Right cardiac atrium (tissue), 5 donors: ENCODE measurements at regions not wholly inside any gene's neighbourhood (a gene's known extent, or its start where the extent isn't known, plus 50 kb on each side); places are given as distances from the start of the nearest gene placed in this dataset.

Experiments
- ATAC-seq, 2 donors: fragments of 200-7000 bp; cut with Tn5 transposase; one replicate each; pipeline versions ENCODE4 v1.8.0 to v1.9.1; 2020; ENCODE audit warnings: moderate library complexity in 2 of 2, mild to moderate bottlenecking in 1 of 2
- DNase-seq, 3 donors: peaks; one replicate each; pipeline ENCODE4 v3.0.0-alpha.2; 2020
- H3K27ac ChIP-seq: one replicate; pipeline ENCODE4 v1.5.1; 2013; ENCODE audit warnings: mild to moderate bottlenecking, low read length, control low read depth, moderate library complexity
- H3K27me3 ChIP-seq: one replicate; pipeline ENCODE4 v1.6.1; 2013; ENCODE audit not compliant: control insufficient read depth, insufficient read depth
- H3K4me1 ChIP-seq: one replicate; pipeline ENCODE4 v1.6.1; 2013; ENCODE audit warnings: low read length; ENCODE audit not compliant: control insufficient read depth, insufficient read depth
- H3K4me3 ChIP-seq: one replicate; pipeline ENCODE4 v1.5.1; 2013; ENCODE audit warnings: low read length, control low read depth
- H3K9me3 ChIP-seq: one replicate; pipeline ENCODE4 v1.6.1; 2013; ENCODE audit warnings: low read length; ENCODE audit not compliant: control insufficient read depth
- WGBS: extraction: QIAGEN DNeasy Blood & Tissue Kit; methylation state at CpG from one replicate; pipeline ENCODE4 v1.1.7; 2013; 5-methylcytosine and 5-hydroxymethylcytosine counted together
- intact Hi-C, 4 donors: fragments of 100-400 bp; cut with DNase I; formaldehyde crosslinking; loops; one replicate each; pipeline versions ENCODE4 v1.11.0 to v1.14.0; 2022 to 2023
- donor health status: healthy with polysubstance abuse.
- donor health status: DM: no; HTN: yes; CAD: no.
- donor health status: DM: no; HTN: no; CAD: no.
- donor health status: DM: no; HTN: yes; CAD: no; lungs with severe emphysema.
- donor health status: DM: yes; HTN: yes; CAD: no.

GRCh38 chr7:106984034-106984433 is 60.5 kb upstream of the PRKAR2B start:
- Histone ChIP-seq H3K4me3 (no peak overlapping the region), H3K27ac (no peak overlapping the region), H3K27me3 (no peaks in the 10 kb centered on the region), H3K4me1 (peaks cover 4% of the 10 kb centered on the region), H3K9me3 (no peaks in the 10 kb centered on the region)
- intact Hi-C loops, result no loop called here
- ATAC-seq (no peak), DNase-seq (no peak)
- WGBS, result 97% methylated on average over 5 of the region's 5 CpGs

- Histone ChIP-seq H3K9me3 (no peaks in the 10 kb centered on the region), H3K27ac (no peak overlapping the region), H3K4me3 (no peak overlapping the region), H3K4me1 (no peaks in the 10 kb centered on the region), H3K27me3 (no peaks in the 10 kb centered on the region)
- intact Hi-C loops, result no loop called here
- ATAC-seq, result no peak
- DNase-seq, result no peak
Measured at GRCh38 chr7:106986450-106986977, 58.0 kb upstream of the PRKAR2B start.

- ATAC-seq (no peak), DNase-seq (no peak)
- 82% methylated on average over 3 of the region's 3 CpGs for WGBS
- Histone ChIP-seq H3K9me3 (no peaks in the 10 kb centered on the region), H3K4me1 (no peaks in the 10 kb centered on the region), H3K27me3 (no peaks in the 10 kb centered on the region), H3K4me3 (no peak overlapping the region), H3K27ac (no peak overlapping the region)
- intact Hi-C loops, result no loop called here
Measured at GRCh38 chr7:106987777-106988176, 56.7 kb upstream of the PRKAR2B start.

- 61% methylated on average over 3 of the region's 3 CpGs for WGBS
- intact Hi-C loops, result no loop called here
- no peaks in the 10 kb centered on the region for H3K27me3 ChIP-seq
- no peak overlapping the region for H3K4me3 ChIP-seq
- no peaks in the 10 kb centered on the region for H3K4me1 ChIP-seq
- no peak for ATAC-seq
- H3K9me3 ChIP-seq, result no peaks in the 10 kb centered on the region
- H3K27ac ChIP-seq, result no peak overlapping the region
- no peak for DNase-seq
Measured at GRCh38 chr7:106992511-106992910, 52.0 kb upstream of the PRKAR2B start.
